GM23338 (cell line): ENCODE measurements at regions not wholly inside any gene's neighbourhood (a gene's known extent, or its start where the extent isn't known, plus 50 kb on each side); places are given as distances from the start of the nearest gene placed in this dataset.

ENCODE experiments used
- CTCF ChIP-seq, 2 experiments: fragments of 200-600 bp in 1 of 2; sonication (generic) in 1 of 2; conservative IDR thresholded peaks; 2 replicates each; pipeline versions ENCODE4 v1.5.1 to v1.6.1; 2016 to 2017; ENCODE audit warnings: antibody characterized with exemption in 2 of 2, low read depth in 2 of 2, mild to moderate bottlenecking in 2 of 2, moderate library complexity in 1 of 2
- EZH2 ChIP-seq: fragments of 200-600 bp; sonication (generic); IDR thresholded peaks from one replicate; pipeline ENCODE4 v1.8.0; 2017; ENCODE audit warnings: antibody characterized with exemption, mild to moderate bottlenecking, low read depth; ENCODE audit not compliant: unreplicated experiment
- JUNB ChIP-seq: IDR thresholded peaks from one replicate; pipeline ENCODE4 v1.6.1; 2016; ENCODE audit warnings: antibody characterized with exemption; ENCODE audit not compliant: unreplicated experiment
- POLR2AphosphoS5 ChIP-seq: IDR thresholded peaks from 2 replicates; pipeline ENCODE4 v1.6.1; 2016; ENCODE audit warnings: antibody characterized with exemption, low read depth
- TF ChIP-seq, protein P1 (sequence below): fragments of 250-450 bp; sonication (Bioruptor Pico); IDR thresholded peaks from 2 replicates; pipeline ENCODE4 v1.5.0; 2020; ENCODE audit warnings: mild to moderate bottlenecking, moderate library complexity
- TF ChIP-seq, protein P2 (sequence below): IDR thresholded peaks from one replicate; pipeline ENCODE4 v1.6.1; 2018; ENCODE audit warnings: antibody characterized with exemption; ENCODE audit not compliant: unreplicated experiment

DNA sequence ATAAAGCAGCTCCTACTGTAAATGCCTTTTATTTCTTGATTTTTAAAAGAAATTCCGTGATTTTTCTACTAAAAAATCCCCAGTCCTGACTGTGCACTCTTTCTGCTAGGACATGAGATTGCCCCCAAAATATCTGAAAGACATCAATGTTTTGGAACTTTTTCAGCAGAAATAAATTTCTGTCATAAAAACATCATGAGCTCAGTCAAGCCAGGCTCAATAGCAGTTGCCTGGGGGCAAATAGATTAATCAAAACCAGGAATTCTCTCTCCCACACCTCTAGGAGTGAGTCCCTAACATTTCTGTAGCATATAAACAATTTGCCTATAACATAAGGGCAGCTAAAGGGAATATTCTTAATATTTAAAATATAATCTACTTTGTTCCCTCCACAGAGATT, 654.1 kb downstream of the PTPRC start:
- TF ChIP-seq CTCF (conservative IDR thresholded peaks at IDR 0.05; ENCODE audit: low read depth in 2 of 2) = no peak
- no peak for TF ChIP-seq POLR2AphosphoS5
- no peak for TF ChIP-seq EZH2
- TF ChIP-seq, protein P1, sequence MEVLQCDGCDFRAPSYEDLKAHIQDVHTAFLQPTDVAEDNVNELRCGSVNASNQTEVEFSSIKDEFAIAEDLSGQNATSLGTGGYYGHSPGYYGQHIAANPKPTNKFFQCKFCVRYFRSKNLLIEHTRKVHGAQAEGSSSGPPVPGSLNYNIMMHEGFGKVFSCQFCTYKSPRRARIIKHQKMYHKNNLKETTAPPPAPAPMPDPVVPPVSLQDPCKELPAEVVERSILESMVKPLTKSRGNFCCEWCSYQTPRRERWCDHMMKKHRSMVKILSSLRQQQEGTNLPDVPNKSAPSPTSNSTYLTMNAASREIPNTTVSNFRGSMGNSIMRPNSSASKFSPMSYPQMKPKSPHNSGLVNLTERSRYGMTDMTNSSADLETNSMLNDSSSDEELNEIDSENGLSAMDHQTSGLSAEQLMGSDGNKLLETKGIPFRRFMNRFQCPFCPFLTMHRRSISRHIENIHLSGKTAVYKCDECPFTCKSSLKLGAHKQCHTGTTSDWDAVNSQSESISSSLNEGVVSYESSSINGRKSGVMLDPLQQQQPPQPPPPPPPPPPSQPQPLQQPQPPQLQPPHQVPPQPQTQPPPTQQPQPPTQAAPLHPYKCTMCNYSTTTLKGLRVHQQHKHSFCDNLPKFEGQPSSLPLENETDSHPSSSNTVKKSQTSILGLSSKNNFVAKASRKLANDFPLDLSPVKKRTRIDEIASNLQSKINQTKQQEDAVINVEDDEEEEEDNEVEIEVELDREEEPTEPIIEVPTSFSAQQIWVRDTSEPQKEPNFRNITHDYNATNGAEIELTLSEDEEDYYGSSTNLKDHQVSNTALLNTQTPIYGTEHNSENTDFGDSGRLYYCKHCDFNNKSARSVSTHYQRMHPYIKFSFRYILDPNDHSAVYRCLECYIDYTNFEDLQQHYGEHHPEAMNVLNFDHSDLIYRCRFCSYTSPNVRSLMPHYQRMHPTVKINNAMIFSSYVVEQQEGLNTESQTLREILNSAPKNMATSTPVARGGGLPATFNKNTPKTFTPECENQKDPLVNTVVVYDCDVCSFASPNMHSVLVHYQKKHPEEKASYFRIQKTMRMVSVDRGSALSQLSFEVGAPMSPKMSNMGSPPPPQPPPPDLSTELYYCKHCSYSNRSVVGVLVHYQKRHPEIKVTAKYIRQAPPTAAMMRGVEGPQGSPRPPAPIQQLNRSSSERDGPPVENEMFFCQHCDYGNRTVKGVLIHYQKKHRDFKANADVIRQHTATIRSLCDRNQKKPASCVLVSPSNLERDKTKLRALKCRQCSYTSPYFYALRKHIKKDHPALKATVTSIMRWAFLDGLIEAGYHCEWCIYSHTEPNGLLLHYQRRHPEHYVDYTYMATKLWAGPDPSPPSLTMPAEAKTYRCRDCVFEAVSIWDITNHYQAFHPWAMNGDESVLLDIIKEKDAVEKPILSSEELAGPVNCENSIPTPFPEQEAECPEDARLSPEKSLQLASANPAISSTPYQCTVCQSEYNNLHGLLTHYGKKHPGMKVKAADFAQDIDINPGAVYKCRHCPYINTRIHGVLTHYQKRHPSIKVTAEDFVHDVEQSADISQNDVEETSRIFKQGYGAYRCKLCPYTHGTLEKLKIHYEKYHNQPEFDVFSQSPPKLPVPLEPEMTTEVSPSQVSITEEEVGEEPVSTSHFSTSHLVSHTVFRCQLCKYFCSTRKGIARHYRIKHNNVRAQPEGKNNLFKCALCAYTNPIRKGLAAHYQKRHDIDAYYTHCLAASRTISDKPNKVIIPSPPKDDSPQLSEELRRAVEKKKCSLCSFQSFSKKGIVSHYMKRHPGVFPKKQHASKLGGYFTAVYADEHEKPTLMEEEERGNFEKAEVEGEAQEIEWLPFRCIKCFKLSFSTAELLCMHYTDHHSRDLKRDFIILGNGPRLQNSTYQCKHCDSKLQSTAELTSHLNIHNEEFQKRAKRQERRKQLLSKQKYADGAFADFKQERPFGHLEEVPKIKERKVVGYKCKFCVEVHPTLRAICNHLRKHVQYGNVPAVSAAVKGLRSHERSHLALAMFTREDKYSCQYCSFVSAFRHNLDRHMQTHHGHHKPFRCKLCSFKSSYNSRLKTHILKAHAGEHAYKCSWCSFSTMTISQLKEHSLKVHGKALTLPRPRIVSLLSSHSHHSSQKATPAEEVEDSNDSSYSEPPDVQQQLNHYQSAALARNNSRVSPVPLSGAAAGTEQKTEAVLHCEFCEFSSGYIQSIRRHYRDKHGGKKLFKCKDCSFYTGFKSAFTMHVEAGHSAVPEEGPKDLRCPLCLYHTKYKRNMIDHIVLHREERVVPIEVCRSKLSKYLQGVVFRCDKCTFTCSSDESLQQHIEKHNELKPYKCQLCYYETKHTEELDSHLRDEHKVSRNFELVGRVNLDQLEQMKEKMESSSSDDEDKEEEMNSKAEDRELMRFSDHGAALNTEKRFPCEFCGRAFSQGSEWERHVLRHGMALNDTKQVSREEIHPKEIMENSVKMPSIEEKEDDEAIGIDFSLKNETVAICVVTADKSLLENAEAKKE (CRISPR knock-in tag) = no peak
- TF ChIP-seq, protein P2, sequence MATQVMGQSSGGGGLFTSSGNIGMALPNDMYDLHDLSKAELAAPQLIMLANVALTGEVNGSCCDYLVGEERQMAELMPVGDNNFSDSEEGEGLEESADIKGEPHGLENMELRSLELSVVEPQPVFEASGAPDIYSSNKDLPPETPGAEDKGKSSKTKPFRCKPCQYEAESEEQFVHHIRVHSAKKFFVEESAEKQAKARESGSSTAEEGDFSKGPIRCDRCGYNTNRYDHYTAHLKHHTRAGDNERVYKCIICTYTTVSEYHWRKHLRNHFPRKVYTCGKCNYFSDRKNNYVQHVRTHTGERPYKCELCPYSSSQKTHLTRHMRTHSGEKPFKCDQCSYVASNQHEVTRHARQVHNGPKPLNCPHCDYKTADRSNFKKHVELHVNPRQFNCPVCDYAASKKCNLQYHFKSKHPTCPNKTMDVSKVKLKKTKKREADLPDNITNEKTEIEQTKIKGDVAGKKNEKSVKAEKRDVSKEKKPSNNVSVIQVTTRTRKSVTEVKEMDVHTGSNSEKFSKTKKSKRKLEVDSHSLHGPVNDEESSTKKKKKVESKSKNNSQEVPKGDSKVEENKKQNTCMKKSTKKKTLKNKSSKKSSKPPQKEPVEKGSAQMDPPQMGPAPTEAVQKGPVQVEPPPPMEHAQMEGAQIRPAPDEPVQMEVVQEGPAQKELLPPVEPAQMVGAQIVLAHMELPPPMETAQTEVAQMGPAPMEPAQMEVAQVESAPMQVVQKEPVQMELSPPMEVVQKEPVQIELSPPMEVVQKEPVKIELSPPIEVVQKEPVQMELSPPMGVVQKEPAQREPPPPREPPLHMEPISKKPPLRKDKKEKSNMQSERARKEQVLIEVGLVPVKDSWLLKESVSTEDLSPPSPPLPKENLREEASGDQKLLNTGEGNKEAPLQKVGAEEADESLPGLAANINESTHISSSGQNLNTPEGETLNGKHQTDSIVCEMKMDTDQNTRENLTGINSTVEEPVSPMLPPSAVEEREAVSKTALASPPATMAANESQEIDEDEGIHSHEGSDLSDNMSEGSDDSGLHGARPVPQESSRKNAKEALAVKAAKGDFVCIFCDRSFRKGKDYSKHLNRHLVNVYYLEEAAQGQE = no peak
- TF ChIP-seq JUNB = no peak
